ENCODE measurements at regions not wholly inside any gene's neighbourhood (a gene's known extent, or its start where the extent isn't known, plus 50 kb on each side); places are given as distances from the start of the nearest gene placed in this dataset.

- Histone ChIP-seq H3K4me2 (ENCODE audit: insufficient read depth, low read length, poor library complexity, severe bottlenecking) (no peak overlapping the region), H4K91ac (ENCODE audit: low read depth, low read length, poor library complexity) (no peak overlapping the region), H3K9me3 (replicated peaks in 1 of 2; ENCODE audit: control insufficient read depth in 2 of 2, insufficient read depth in 1 of 2, low read depth in 1 of 2, low read length in 2 of 2) (no peaks in the 10 kb centered on the region), H3K4me3 (ENCODE audit: low read length in 2 of 2) (no peak overlapping the region), H3K27ac (replicated peaks; ENCODE audit: low read length) (no peak overlapping the region), H2BK12ac (ENCODE audit: low read length) (no peak overlapping the region), H2AFZ (ENCODE audit: low read length) (no peak overlapping the region), H3K36me3 (replicated peaks in 1 of 2; ENCODE audit: control insufficient read depth in 2 of 2, insufficient read depth in 2 of 2, low read length in 2 of 2) (no peaks in the 10 kb centered on the region), H3K18ac (ENCODE audit: low read length) (no peak overlapping the region), H2BK5ac (ENCODE audit: low read length) (no peak overlapping the region), H2BK15ac (ENCODE audit: low read length) (no peak overlapping the region), H3K4ac (ENCODE audit: low read length) (no peak overlapping the region), H3K27me3 (ENCODE audit: control insufficient read depth in 3 of 3, insufficient read depth in 3 of 3, low read depth in 1 of 3, low read length in 3 of 3) (no peaks in the 10 kb centered on the region), H2BK120ac (ENCODE audit: low read depth, low read length) (no peak overlapping the region), H3K9ac (ENCODE audit: low read depth, low read length, poor library complexity) (no peak overlapping the region), H3K23ac (ENCODE audit: low read depth, low read length, poor library complexity) (no peak overlapping the region), H3K4me1 (ENCODE audit: control insufficient read depth in 2 of 2, insufficient read depth in 1 of 2, low read depth in 1 of 2, low read length in 2 of 2) (peaks cover 0 to 5% of the 10 kb centered on the region in 2 donors), H4K8ac (ENCODE audit: low read depth, low read length) (no peak overlapping the region), H3K79me1 (ENCODE audit: low read depth, low read length) (no peaks in the 10 kb centered on the region), H2AK5ac (ENCODE audit: low read depth, low read length) (no peak overlapping the region), H3K14ac (ENCODE audit: low read length) (no peak overlapping the region)
- no peak for DNase-seq (ENCODE audit: low spot score)
- no CpG with 5 or more reads among the region's 2 CpGs for WGBS, 2 donors (ENCODE audit: extremely low coverage in 2 of 2, insufficient read length in 2 of 2, insufficient replicate concordance in 1 of 2)
These were observed 109.0 kb upstream of the SLC4A7 start for GRCh38 chr3:27593173-27593572.

DNA sequence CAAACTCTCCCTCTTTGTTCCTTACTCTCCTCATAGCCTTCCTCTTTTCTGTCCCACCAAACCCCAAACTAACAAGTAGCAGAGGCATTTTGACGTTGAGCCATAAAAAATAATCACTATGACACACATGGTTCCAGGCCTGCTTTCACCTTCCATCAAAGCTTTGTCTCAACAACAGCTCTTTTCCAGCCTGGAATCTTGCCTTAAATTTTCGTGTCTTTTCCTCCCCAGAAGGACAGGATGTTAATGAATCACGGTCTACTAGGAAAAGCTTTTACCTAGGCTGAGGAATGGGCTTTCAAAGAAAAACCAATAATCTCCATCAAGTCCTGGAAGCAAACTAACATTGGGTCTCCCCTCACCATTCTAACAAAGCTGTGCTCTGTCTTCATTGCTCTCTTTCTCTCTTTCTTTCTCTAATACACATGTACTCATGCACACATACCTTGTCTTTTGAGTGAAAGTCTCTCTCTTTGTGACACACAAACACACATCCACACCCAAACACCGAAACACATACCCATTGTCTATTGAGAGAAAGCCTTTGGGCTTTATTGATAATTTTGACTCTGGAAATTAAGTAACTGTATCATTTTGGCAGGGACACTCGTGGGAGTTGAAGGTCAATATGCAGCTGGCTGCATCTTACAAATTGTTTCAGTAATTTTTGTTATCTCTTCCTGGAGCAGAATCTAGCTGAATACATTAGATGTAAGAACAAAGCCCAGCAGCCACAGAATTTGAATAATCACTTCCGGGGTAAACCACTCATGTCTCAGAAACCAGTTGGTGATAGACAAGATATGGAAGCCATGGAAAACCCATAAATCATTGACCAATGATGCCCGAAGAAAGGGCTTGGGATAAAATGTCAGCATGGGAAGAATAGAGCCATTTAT, 107.4 kb upstream of the SLC4A7 start:
- Histone ChIP-seq H3K4ac (ENCODE audit: low read length) (no peak overlapping the region), H3K4me1 (ENCODE audit: control insufficient read depth in 2 of 2, insufficient read depth in 1 of 2, low read depth in 1 of 2, low read length in 2 of 2) (peaks cover 0 to 5% of the 10 kb centered on the region in 2 donors), H3K9me3 (replicated peaks in 1 of 2; ENCODE audit: control insufficient read depth in 2 of 2, insufficient read depth in 1 of 2, low read depth in 1 of 2, low read length in 2 of 2) (no peaks in the 10 kb centered on the region), H2AK5ac (ENCODE audit: low read depth, low read length) (no peak overlapping the region), H3K27me3 (ENCODE audit: control insufficient read depth in 3 of 3, insufficient read depth in 3 of 3, low read depth in 1 of 3, low read length in 3 of 3) (no peaks in the 10 kb centered on the region), H2BK15ac (ENCODE audit: low read length) (no peak overlapping the region), H3K27ac (replicated peaks; ENCODE audit: low read length) (no peak overlapping the region), H3K9ac (ENCODE audit: low read depth, low read length, poor library complexity) (no peak overlapping the region), H4K8ac (ENCODE audit: low read depth, low read length) (no peak overlapping the region), H2BK5ac (ENCODE audit: low read length) (no peak overlapping the region), H4K91ac (ENCODE audit: low read depth, low read length, poor library complexity) (no peak overlapping the region), H2BK120ac (ENCODE audit: low read depth, low read length) (no peak overlapping the region), H2AFZ (ENCODE audit: low read length) (peak overlapping the region; percentile 18), H3K23ac (ENCODE audit: low read depth, low read length, poor library complexity) (no peak overlapping the region), H3K4me3 (ENCODE audit: low read length in 2 of 2) (no peak overlapping the region), H3K18ac (ENCODE audit: low read length) (no peak overlapping the region), H3K14ac (ENCODE audit: low read length) (no peak overlapping the region), H2BK12ac (ENCODE audit: low read length) (no peak overlapping the region), H3K36me3 (replicated peaks in 1 of 2; ENCODE audit: control insufficient read depth in 2 of 2, insufficient read depth in 2 of 2, low read length in 2 of 2) (no peaks in the 10 kb centered on the region), H3K79me1 (ENCODE audit: low read depth, low read length) (no peaks in the 10 kb centered on the region), H3K4me2 (ENCODE audit: insufficient read depth, low read length, poor library complexity, severe bottlenecking) (no peak overlapping the region)
- no peak for DNase-seq (ENCODE audit: low spot score)
- WGBS, 2 donors (ENCODE audit: extremely low coverage in 2 of 2, insufficient read length in 2 of 2, insufficient replicate concordance in 1 of 2), result no CpG with 5 or more reads among the region's 7 CpGs

- Histone ChIP-seq H4K8ac (ENCODE audit: low read depth, low read length) (no peak overlapping the region), H2BK12ac (ENCODE audit: low read length) (no peak overlapping the region), H3K9ac (ENCODE audit: low read depth, low read length, poor library complexity) (no peak overlapping the region), H3K36me3 (replicated peaks in 1 of 2; ENCODE audit: control insufficient read depth in 2 of 2, insufficient read depth in 2 of 2, low read length in 2 of 2) (no peaks in the 10 kb centered on the region), H3K23ac (ENCODE audit: low read depth, low read length, poor library complexity) (no peak overlapping the region), H3K4me2 (ENCODE audit: insufficient read depth, low read length, poor library complexity, severe bottlenecking) (no peak overlapping the region), H3K27me3 (ENCODE audit: control insufficient read depth in 3 of 3, insufficient read depth in 3 of 3, low read depth in 1 of 3, low read length in 3 of 3) (no peaks in the 10 kb centered on the region), H2AFZ (ENCODE audit: low read length) (peak overlapping the region; percentile 4), H3K18ac (ENCODE audit: low read length) (no peak overlapping the region), H2BK120ac (ENCODE audit: low read depth, low read length) (no peak overlapping the region), H3K9me3 (replicated peaks in 1 of 2; ENCODE audit: control insufficient read depth in 2 of 2, insufficient read depth in 1 of 2, low read depth in 1 of 2, low read length in 2 of 2) (no peaks in the 10 kb centered on the region), H3K27ac (replicated peaks; ENCODE audit: low read length) (no peak overlapping the region), H2BK5ac (ENCODE audit: low read length) (no peak overlapping the region), H2BK15ac (ENCODE audit: low read length) (no peak overlapping the region), H3K4me3 (ENCODE audit: low read length in 2 of 2) (no peak overlapping the region), H3K4ac (ENCODE audit: low read length) (no peak overlapping the region), H4K91ac (ENCODE audit: low read depth, low read length, poor library complexity) (no peak overlapping the region), H3K4me1 (ENCODE audit: control insufficient read depth in 2 of 2, insufficient read depth in 1 of 2, low read depth in 1 of 2, low read length in 2 of 2) (peaks cover 0 to 5% of the 10 kb centered on the region in 2 donors), H2AK5ac (ENCODE audit: low read depth, low read length) (no peak overlapping the region), H3K14ac (ENCODE audit: low read length) (no peak overlapping the region), H3K79me1 (ENCODE audit: low read depth, low read length) (no peaks in the 10 kb centered on the region)
- DNase-seq (ENCODE audit: low spot score), result no peak
- no CpG with 5 or more reads among the region's 5 CpGs for WGBS, 2 donors (ENCODE audit: extremely low coverage in 2 of 2, insufficient read length in 2 of 2, insufficient replicate concordance in 1 of 2)
These were observed 106.5 kb upstream of the SLC4A7 start for GRCh38 chr3:27590437-27591298.

- H3K18ac ChIP-seq (ENCODE audit: low read length), result no peak overlapping the region
- H3K14ac ChIP-seq (ENCODE audit: low read length), result no peak overlapping the region
- H3K23ac ChIP-seq (ENCODE audit: low read depth, low read length, poor library complexity), result no peak overlapping the region
- no peak overlapping the region for H3K9ac ChIP-seq (ENCODE audit: low read depth, low read length, poor library complexity)
- no peaks in the 10 kb centered on the region for H3K9me3 ChIP-seq (replicated peaks in 1 of 2; ENCODE audit: control insufficient read depth in 2 of 2, insufficient read depth in 1 of 2, low read depth in 1 of 2, low read length in 2 of 2)
- no peak overlapping the region for H3K4ac ChIP-seq (ENCODE audit: low read length)
- H2AK5ac ChIP-seq (ENCODE audit: low read depth, low read length), result no peak overlapping the region
- H4K8ac ChIP-seq (ENCODE audit: low read depth, low read length), result no peak overlapping the region
- no peak for DNase-seq (ENCODE audit: low spot score)
- H3K4me3 ChIP-seq (ENCODE audit: low read length in 2 of 2), result no peak overlapping the region
- no peaks in the 10 kb centered on the region for H3K79me1 ChIP-seq (ENCODE audit: low read depth, low read length)
- no CpG with 5 or more reads among the region's 1 CpG for WGBS, 2 donors (ENCODE audit: extremely low coverage in 2 of 2, insufficient read length in 2 of 2, insufficient replicate concordance in 1 of 2)
- no peak overlapping the region for H2BK15ac ChIP-seq (ENCODE audit: low read length)
- H4K91ac ChIP-seq (ENCODE audit: low read depth, low read length, poor library complexity), result no peak overlapping the region
- H2AFZ ChIP-seq (ENCODE audit: low read length), result peak overlapping the region; percentile 26
- H3K4me2 ChIP-seq (ENCODE audit: insufficient read depth, low read length, poor library complexity, severe bottlenecking), result no peak overlapping the region
- no peaks in the 10 kb centered on the region for H3K27me3 ChIP-seq (ENCODE audit: control insufficient read depth in 3 of 3, insufficient read depth in 3 of 3, low read depth in 1 of 3, low read length in 3 of 3)
- no peaks in the 10 kb centered on the region for H3K36me3 ChIP-seq (replicated peaks in 1 of 2; ENCODE audit: control insufficient read depth in 2 of 2, insufficient read depth in 2 of 2, low read length in 2 of 2)
- H3K4me1 ChIP-seq (ENCODE audit: control insufficient read depth in 2 of 2, insufficient read depth in 1 of 2, low read depth in 1 of 2, low read length in 2 of 2), result peaks cover 0 to 5% of the 10 kb centered on the region in 2 donors
- H2BK12ac ChIP-seq (ENCODE audit: low read length), result no peak overlapping the region
- H2BK120ac ChIP-seq (ENCODE audit: low read depth, low read length), result no peak overlapping the region
- no peak overlapping the region for H2BK5ac ChIP-seq (ENCODE audit: low read length)
- H3K27ac ChIP-seq (replicated peaks; ENCODE audit: low read length), result no peak overlapping the region
These were observed 105.6 kb upstream of the SLC4A7 start for GRCh38 chr3:27589795-27590194.

All from neuronal stem cell (in vitro differentiated cells).